ENCODE measurements at regions not wholly inside any gene's neighbourhood (a gene's known extent, or its start where the extent isn't known, plus 50 kb on each side); places are given as distances from the start of the nearest gene placed in this dataset.

- no peak overlapping the region for H3K27ac ChIP-seq (ENCODE audit: low read depth, low read length)
- intact Hi-C loops (cut with micrococcal nuclease) = no loop called here
- H3K4me3 ChIP-seq (replicated peaks in 1 of 2; ENCODE audit: low read depth in 1 of 2, low read length in 2 of 2) = no peak overlapping the region
- POLR2A ChIA-PET = no interaction called here
- no peaks in the 10 kb centered on the region for H3K36me3 ChIP-seq (ENCODE audit: control insufficient read depth in 1 of 2, insufficient read depth in 2 of 2, low read length in 2 of 2)
- H3K9me3 ChIP-seq (ENCODE audit: control insufficient read depth in 1 of 2, insufficient read depth in 1 of 2, low read depth in 1 of 2, low read length in 2 of 2) = no peaks in the 10 kb centered on the region; a peak in 1 of 4 replicates
- no peaks in the 10 kb centered on the region for H3K4me1 ChIP-seq (ENCODE audit: control insufficient read depth in 1 of 2, insufficient read depth in 2 of 2, low read length in 2 of 2)
- DNase-seq (ENCODE audit: low read depth, low spot score) (no peak), ATAC-seq (no peak)
- no peaks in the 10 kb centered on the region for H4K20me1 ChIP-seq (ENCODE audit: insufficient read depth)
- H3K9ac ChIP-seq (ENCODE audit: low read length) = no peak overlapping the region
- CTCF ChIA-PET = no interaction called here
- H3K9me2 ChIP-seq (ENCODE audit: insufficient read depth) = no peaks in the 10 kb centered on the region; the same call in 1 of the 2 replicates
- H3K27me3 ChIP-seq (ENCODE audit: insufficient read depth, low read length) = peaks cover 22% of the 10 kb centered on the region
- TF ChIP-seq ZBTB33 (IDR thresholded peaks at IDR 0.05; ENCODE audit: extremely low read depth, insufficient replicate concordance, low read length) (no peak), CEBPB (IDR thresholded peaks at IDR 0.05; ENCODE audit: low read depth) (no peak), ATF3 (IDR thresholded peaks at IDR 0.05) (no peak), POLR2AphosphoS5 (IDR thresholded peaks at IDR 0.05; ENCODE audit: low read depth, low read length) (no peak), SP1 (IDR thresholded peaks at IDR 0.05; ENCODE audit: low read depth) (no peak)
- no peak overlapping the region for H2AFZ ChIP-seq (ENCODE audit: low read depth, low read length, poor library complexity, severe bottlenecking)
- BruUV-seq (replicated peaks) = no TSS peak
- RAD21 ChIA-PET (ENCODE audit: low non-redundant PET in 1 of 2, low total read pairs in 2 of 2, uncharacterized antibody in 2 of 2, unreplicated experiment in 2 of 2) = no interaction called here
- H3K79me2 ChIP-seq (ENCODE audit: insufficient read depth, low read length) = no peaks in the 10 kb centered on the region
- no peak overlapping the region for H3K4me2 ChIP-seq (ENCODE audit: low read length)
These were observed 631.8 kb downstream of the PTPRU start for GRCh38 chr1:29868096-29868495.

- H3K9me3 ChIP-seq (ENCODE audit: control insufficient read depth in 1 of 2, insufficient read depth in 1 of 2, low read depth in 1 of 2, low read length in 2 of 2) = peaks cover 0 to 9% of the 10 kb centered on the region in 2 experiments; a peak in 2 of 4 replicates
- H4K20me1 ChIP-seq (ENCODE audit: insufficient read depth) = no peaks in the 10 kb centered on the region
- no peak for TF ChIP-seq CEBPB (IDR thresholded peaks at IDR 0.05; ENCODE audit: low read depth)
- no peak for TF ChIP-seq SRF (IDR thresholded peaks at IDR 0.05; ENCODE audit: low read depth)
- no peak for TF ChIP-seq TCF7L2 (IDR thresholded peaks at IDR 0.05; ENCODE audit: borderline replicate concordance, extremely low read depth, insufficient read depth, insufficient read length)
- TF ChIP-seq JUND (IDR thresholded peaks at IDR 0.05) = no peak
- H3K4me1 ChIP-seq (ENCODE audit: control insufficient read depth in 1 of 2, insufficient read depth in 2 of 2, low read length in 2 of 2) = no peaks in the 10 kb centered on the region
- no peak overlapping the region for H3K4me3 ChIP-seq (replicated peaks in 1 of 2; ENCODE audit: low read depth in 1 of 2, low read length in 2 of 2)
- no peak overlapping the region for H3K4me2 ChIP-seq (ENCODE audit: low read length)
- POLR2A ChIA-PET = no interaction called here
- H3K27me3 ChIP-seq (ENCODE audit: insufficient read depth, low read length) = peaks cover 6% of the 10 kb centered on the region
- H3K9me2 ChIP-seq (ENCODE audit: insufficient read depth) = no peaks in the 10 kb centered on the region; the same call in 1 of the 2 replicates
- no peak overlapping the region for H3K27ac ChIP-seq (ENCODE audit: low read depth, low read length)
- H3K9ac ChIP-seq (ENCODE audit: low read length) = no peak overlapping the region
- intact Hi-C loops (cut with micrococcal nuclease) = no loop called here
- H2AFZ ChIP-seq (ENCODE audit: low read depth, low read length, poor library complexity, severe bottlenecking) = no peak overlapping the region
- RAD21 ChIA-PET (ENCODE audit: low non-redundant PET in 1 of 2, low total read pairs in 2 of 2, uncharacterized antibody in 2 of 2, unreplicated experiment in 2 of 2) = no interaction called here
- BruUV-seq (replicated peaks) = no TSS peak
- H3K36me3 ChIP-seq (ENCODE audit: control insufficient read depth in 1 of 2, insufficient read depth in 2 of 2, low read length in 2 of 2) = no peaks in the 10 kb centered on the region
- CTCF ChIA-PET = no interaction called here
- H3K79me2 ChIP-seq (ENCODE audit: insufficient read depth, low read length) = no peaks in the 10 kb centered on the region
- DNase-seq (ENCODE audit: low read depth, low spot score) (no peak), ATAC-seq (no peak)
These were observed 628.7 kb downstream of the PTPRU start for GRCh38 chr1:29865051-29865450.

Measured in HCT116 (cell line).